Fibroblast of upper back skin (primary cell): ENCODE measurements at regions not wholly inside any gene's neighbourhood (a gene's known extent, or its start where the extent isn't known, plus 50 kb on each side); places are given as distances from the start of the nearest gene placed in this dataset.

Experiments used
- DNase-seq: peaks from one replicate; pipeline ENCODE4 v3.0.0-alpha.2; 2013

- DNase-seq, result peak; percentile 31
These were observed 79.5 kb upstream of the SERP2 start for GRCh38 chr13:44293908-44294735.

- DNase-seq, result no peak
These were observed 78.7 kb upstream of the SERP2 start for GRCh38 chr13:44294876-44295275.

- DNase-seq, result no peak
These were observed 76.8 kb upstream of the SERP2 start for GRCh38 chr13:44296856-44297255.

GRCh38 chr13:44298314-44298713, 75.3 kb upstream of the SERP2 start:
- DNase-seq, result no peak

GRCh38 chr13:44299152-44299943, 74.3 kb upstream of the SERP2 start:
- no peak for DNase-seq

GRCh38 chr13:44300895-44301638, 72.6 kb upstream of the SERP2 start:
- DNase-seq, result peak; percentile 62

- DNase-seq, result no peak
These were observed 72.0 kb upstream of the SERP2 start for GRCh38 chr13:44301639-44302015.

- DNase-seq, result no peak
These were observed 71.4 kb upstream of the SERP2 start for GRCh38 chr13:44302233-44302632.

GRCh38 chr13:44302940-44303575, 70.6 kb upstream of the SERP2 start:
- no peak for DNase-seq

- DNase-seq, result no peak
These were observed 69.8 kb upstream of the SERP2 start for GRCh38 chr13:44303681-44304432.

- DNase-seq, result no peak
These were observed 69.2 kb upstream of the SERP2 start for GRCh38 chr13:44304433-44304725.

- no peak for DNase-seq
These were observed 68.3 kb upstream of the SERP2 start for GRCh38 chr13:44305286-44305685.

- no peak for DNase-seq
These were observed 67.7 kb upstream of the SERP2 start for GRCh38 chr13:44305917-44306370.

- DNase-seq, result peak; percentile 94
These were observed 67.0 kb upstream of the SERP2 start for GRCh38 chr13:44306371-44307192.

- DNase-seq, result no peak
These were observed 66.4 kb upstream of the SERP2 start for GRCh38 chr13:44307255-44307654.

GRCh38 chr13:44307844-44308243, 65.8 kb upstream of the SERP2 start:
- no peak for DNase-seq

GRCh38 chr13:44308352-44308751, 65.3 kb upstream of the SERP2 start:
- DNase-seq, result no peak

GRCh38 chr13:44309794-44310757, 63.5 kb upstream of the SERP2 start:
- DNase-seq, result no peak

GRCh38 chr13:44311011-44311780, 62.4 kb upstream of the SERP2 start:
- DNase-seq, result peak; percentile 56
